ENCODE measurements at regions not wholly inside any gene's neighbourhood (a gene's known extent, or its start where the extent isn't known, plus 50 kb on each side); places are given as distances from the start of the nearest gene placed in this dataset.
"Not testable (repeated sequence)": the region's sequence is repeated elsewhere in the genome, so short reads cannot be mapped to it uniquely, and the experiment has no call there.

- no peak for DNase-seq
Measured at GRCh38 chr5:128813317-128814070, 151.8 kb upstream of the SLC27A6 start.

- no peak for DNase-seq
Measured at GRCh38 chr5:128815201-128815600, 150.1 kb upstream of the SLC27A6 start.

GRCh38 chr5:128825826-128826225, 139.5 kb upstream of the SLC27A6 start:
- no peak for DNase-seq

DNA sequence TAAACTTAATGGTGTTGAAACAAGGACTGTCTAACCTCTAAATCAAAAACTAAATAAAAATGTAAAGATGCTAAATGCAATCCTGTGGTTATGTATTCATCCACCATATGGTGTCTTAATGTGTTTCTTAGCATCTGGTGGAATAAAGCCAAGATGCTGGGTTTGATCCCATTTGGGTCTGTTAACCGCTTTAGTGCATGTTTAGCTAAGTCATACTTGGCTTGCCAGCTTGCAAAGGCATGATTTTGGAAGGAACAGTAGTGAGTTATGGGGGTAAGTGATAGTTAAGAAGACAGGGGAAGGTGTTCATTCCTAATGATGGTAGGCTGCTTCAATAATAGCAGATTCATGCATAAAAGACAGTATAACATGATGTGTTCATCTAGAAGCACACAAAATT, 139.0 kb upstream of the SLC27A6 start:
- no peak for DNase-seq

- DNase-seq = no peak
Measured at GRCh38 chr5:128836571-128836970, 128.7 kb upstream of the SLC27A6 start.

- DNase-seq = no peak
Measured at GRCh38 chr5:128838623-128839022, 126.7 kb upstream of the SLC27A6 start.

DNA sequence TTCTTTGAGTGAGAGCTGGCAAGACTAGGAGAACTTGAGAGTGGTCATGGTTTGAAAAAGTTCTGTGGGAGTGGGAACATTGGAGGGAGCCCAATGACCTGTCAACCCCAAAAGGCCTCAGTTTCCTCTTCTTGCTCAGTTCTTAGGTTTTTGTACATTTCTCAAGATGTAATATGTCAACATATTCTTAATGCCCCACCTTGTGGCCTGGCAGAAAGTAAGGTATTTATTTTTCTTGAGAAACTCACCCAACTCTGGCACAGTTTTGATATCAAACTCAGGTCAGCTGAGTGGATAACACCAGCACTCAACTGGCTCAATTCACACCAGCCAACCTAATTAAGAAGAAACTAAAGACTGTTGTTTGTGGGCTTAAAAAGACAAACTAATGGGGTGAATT, 123.0 kb upstream of the SLC27A6 start:
- DNase-seq = no peak

DNA sequence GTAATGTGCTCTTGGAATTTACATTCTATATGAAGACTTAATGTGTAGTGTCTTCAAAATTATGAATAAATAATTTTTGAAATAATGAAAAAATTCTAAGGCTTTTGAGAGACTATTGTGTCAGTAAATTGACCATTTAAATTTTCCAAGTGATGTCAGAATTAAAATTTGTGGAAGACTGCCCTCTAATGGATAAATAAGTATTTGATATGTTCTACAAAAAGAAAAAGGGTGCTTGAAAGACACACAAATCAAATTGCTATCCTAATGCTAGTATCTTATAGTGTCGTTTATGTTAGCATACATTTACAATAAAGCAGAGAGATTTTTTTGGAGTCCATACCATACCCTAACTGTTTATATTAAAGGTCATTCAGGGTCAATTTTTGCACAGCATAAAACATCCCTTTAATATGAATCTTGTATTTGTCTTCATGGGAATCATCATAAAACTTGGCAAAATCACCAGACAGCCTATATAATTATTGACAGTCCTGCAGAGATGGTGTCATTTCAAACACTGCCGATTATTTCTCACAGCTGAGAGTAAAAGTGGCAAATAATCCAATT, 120.8 kb upstream of the SLC27A6 start:
- no peak for DNase-seq

- DNase-seq = no peak
Measured at GRCh38 chr5:128850049-128850448, 115.2 kb upstream of the SLC27A6 start.

GRCh38 chr5:128854931-128855330, 110.4 kb upstream of the SLC27A6 start:
- no peak for DNase-seq

DNA sequence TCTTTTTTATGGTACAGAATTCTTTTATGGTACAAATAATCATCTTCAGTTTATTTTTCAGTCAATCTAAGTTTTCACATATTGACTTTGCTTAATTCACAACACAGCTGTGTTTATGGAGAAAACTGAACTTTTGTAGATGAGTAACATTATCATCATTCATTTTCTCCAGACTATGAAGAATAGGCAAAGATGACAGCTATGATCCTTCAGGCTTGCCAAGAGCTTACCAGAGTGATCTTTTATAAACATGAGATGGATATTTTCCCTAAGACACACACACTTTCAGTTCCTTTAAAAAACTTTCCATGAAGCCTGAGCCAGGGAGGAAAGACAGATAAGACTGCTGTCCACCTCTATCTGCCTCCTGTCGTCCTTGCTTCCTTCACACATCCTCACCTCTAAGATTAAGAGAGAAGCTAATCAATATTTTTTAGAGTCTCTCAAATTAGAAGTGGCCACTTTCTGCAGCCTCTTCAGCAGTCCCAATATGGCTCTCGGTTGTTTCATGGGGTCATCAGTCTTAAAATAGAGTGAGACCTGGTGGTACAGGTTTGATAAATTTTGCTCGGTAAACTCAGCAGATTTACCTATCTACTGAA, 108.1 kb upstream of the SLC27A6 start:
- no peak for DNase-seq

DNA sequence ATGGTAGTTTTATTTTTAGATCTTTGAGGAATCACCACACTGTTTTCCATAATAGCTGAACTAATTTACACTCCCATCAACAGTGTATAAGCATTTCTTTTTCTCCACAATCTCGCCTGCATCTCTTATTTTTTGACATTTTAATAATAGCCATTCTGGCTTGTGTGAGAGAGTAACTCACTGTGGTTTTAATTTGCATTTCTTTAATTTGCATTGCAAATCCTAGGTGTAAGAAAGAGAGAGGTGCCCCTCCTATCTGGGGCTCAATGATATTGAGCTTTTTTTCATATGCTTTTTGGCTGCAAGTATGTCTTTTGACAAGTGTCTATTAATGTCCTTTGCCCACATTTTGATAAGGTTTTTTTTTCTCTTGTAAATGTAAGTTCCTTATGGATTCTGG, 106.3 kb upstream of the SLC27A6 start:
- no peak for DNase-seq

- DNase-seq = not testable (repeated sequence)
Measured at GRCh38 chr5:128861155-128861554, 104.1 kb upstream of the SLC27A6 start.

DNA sequence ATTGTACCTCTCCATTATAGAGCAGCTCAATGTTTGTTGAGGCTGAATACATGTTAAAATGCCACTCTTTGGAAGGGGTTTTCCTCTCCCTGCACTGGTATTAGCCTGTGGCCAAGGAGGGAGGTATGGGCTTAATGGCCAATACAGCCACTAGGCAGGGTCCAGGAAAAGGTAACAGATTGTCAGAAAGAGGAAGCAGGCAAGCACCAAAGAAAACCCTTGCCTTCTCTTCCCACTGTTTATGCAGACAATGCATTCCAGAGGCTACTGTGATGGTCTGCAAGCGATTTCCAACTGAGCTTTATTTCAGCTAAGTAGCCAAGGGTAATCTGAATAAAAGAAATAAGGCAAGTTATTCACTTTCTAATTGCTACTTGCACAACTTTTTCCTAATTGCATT, 95.3 kb upstream of the SLC27A6 start:
- DNase-seq = no peak

DNA sequence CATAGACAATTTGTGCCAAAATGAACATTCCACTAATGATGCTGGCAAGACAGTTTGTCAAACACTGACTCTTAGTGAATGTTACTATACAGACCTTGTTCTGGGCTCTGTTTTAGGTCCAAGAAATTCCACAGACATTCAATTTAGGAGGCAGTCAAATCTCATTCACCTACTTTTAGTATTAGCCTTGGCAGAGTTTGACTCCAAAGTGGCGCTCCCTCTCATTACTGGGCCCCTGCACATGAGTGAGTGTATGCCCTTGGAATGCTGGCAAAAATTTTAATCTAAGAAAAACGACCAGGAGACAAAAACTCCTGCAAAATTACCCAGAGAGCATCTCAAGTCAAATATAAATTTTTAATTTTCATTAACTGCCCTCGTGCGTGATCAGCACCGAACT, 94.9 kb upstream of the SLC27A6 start:
- DNase-seq = no peak

DNA sequence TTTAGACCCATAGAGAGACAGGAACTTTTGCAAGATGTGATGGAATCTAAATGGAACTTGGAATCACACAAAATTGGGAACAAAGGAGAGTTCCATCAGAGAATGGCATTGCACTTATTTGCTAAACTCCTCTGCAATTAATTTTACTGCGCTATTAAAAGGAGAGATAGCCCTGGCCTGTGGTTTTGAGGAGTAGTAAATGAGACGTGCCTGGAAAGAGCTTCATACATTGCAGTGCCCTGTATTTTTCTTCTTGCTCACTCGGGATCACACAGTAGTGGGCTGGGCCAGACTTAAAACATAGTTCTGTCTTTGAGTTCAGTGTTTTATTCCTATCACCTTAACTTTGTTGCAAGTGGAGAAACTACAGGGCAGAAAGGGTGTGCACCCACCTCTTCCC, 94.4 kb upstream of the SLC27A6 start:
- no peak for DNase-seq

GRCh38 chr5:128876569-128877382, 88.5 kb upstream of the SLC27A6 start:
- no peak for DNase-seq

DNA sequence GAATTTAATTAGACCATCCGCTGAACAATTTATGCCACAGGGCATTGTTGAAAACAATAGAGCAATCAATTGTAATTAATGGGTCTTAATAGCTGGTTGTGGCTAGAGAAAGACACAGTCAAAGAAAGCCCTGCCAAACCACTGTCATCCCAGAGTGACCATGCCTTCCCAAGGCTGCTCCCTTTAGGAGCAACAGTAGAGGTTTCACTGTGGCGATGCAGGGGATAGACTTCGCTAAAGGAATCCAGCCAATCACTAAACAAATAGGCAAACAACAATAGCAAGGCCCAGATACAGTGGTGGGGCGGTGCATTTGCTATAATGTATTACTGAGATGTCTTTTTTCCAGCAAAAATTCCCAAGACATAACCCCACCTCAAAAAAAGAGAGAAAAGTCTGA, 87.8 kb upstream of the SLC27A6 start:
- DNase-seq = no peak

DNA sequence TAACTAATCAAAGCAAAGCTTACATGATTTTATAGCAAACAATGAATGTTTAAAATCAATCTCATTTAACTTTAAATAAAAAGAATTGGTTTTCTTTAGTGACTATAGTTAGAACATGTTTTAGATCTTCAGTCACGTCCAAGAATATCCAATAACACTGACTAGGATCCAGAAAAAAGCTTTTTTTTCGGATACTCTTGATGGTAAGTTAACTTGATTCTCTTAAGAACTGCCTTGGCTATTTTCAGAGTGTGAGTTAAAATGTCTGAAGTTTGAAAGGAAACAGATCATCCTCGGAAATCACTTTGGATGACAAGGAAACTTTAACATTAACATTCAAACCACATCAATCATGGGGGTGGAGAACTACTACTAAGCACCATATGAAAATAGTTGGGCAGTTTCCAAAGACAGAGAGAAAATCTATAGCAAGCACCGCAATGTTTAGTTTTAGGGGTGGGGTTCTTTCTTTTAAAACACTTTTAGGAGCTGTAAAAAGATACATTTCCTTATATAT, 83.7 kb upstream of the SLC27A6 start:
- no peak for DNase-seq

GRCh38 chr5:128885649-128886255, 79.5 kb upstream of the SLC27A6 start:
- DNase-seq = no peak

DNA sequence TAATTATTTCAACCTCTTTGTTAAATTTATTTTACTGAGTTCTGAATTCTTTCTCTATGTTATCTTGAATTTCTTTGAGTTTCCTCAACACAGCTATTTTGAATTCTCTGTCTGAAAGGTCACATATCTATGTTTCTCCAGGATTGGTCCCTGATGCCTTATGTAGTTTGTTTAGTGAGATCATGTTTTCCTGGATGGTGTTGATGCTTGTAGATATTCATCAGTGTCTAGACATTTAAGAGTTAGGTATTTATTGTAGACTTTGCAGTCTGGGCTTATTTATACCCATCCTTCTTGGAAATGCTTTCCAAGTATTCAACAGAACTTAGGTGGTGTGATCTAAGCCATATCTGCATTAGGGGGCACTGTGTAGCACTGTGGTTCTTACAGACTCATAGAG, 70.2 kb upstream of the SLC27A6 start:
- DNase-seq = no peak

DNA sequence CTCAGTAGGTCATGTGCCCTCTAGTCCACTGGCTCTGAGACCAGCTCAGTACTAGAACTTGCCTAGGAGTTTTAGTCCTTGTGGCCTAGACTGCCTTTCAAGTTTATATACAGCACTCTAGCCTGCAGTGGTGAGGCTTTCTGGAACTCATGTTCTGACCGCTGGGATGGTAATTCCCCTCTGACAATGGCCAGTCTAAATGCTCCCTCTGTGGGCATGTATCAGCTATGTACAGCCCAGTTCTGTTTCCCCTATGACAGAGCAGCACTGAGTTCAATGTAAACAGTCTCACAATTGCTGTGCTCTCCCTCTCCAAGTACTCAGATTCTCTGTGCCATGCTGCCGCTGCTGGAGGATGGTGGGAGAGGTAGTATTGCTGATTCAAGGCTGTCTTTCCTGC, 68.6 kb upstream of the SLC27A6 start:
- DNase-seq = no peak

- no peak for DNase-seq
Measured at GRCh38 chr5:128903550-128903949, 61.7 kb upstream of the SLC27A6 start.
